ENCODE measurements at regions not wholly inside any gene's neighbourhood (a gene's known extent, or its start where the extent isn't known, plus 50 kb on each side); places are given as distances from the start of the nearest gene placed in this dataset.

DNA sequence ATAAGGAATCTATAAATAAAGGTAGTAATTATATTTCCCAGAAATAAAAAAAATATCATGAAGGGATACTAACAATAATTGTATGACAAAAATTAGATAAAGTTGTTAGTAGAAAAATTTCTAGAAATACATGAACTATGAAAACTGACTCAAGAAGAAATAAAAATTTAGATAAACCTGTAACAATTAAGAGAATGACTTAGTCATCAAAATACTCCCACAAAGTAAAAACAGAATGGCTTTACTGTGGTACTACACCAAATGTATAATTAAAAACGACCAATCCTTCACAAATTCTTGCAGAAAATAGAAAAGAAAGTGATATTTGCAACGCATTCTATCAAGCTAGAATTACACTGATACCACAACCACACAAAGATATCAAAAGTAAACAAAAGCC, 176.2 kb upstream of the ETV3 start:
- TF ChIP-seq, protein P1, sequence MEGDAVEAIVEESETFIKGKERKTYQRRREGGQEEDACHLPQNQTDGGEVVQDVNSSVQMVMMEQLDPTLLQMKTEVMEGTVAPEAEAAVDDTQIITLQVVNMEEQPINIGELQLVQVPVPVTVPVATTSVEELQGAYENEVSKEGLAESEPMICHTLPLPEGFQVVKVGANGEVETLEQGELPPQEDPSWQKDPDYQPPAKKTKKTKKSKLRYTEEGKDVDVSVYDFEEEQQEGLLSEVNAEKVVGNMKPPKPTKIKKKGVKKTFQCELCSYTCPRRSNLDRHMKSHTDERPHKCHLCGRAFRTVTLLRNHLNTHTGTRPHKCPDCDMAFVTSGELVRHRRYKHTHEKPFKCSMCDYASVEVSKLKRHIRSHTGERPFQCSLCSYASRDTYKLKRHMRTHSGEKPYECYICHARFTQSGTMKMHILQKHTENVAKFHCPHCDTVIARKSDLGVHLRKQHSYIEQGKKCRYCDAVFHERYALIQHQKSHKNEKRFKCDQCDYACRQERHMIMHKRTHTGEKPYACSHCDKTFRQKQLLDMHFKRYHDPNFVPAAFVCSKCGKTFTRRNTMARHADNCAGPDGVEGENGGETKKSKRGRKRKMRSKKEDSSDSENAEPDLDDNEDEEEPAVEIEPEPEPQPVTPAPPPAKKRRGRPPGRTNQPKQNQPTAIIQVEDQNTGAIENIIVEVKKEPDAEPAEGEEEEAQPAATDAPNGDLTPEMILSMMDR (IDR thresholded peaks at IDR 0.05): no peak
- TF ChIP-seq POLR2A (IDR thresholded peaks at IDR 0.05): no peak

Measured in testis (tissue), 2 donors.